Neural progenitor cell (in vitro differentiated cells): ENCODE measurements at regions not wholly inside any gene's neighbourhood (a gene's known extent, or its start where the extent isn't known, plus 50 kb on each side); places are given as distances from the start of the nearest gene placed in this dataset.

ENCODE experiments used
- EZH2 ChIP-seq: fragments of 200-600 bp; sonication (generic); IDR thresholded peaks from 2 replicates; pipeline ENCODE4 v1.6.1; 2017; ENCODE audit warnings: antibody characterized with exemption, mild to moderate bottlenecking, moderate library complexity
- EZH2phosphoT487 ChIP-seq: fragments of 200-600 bp; sonication (generic); IDR thresholded peaks from 2 replicates; pipeline ENCODE4 v1.6.1; 2017; ENCODE audit warnings: antibody characterized with exemption
- TF ChIP-seq, protein P1 (sequence below): fragments of 200-600 bp; sonication (generic); IDR thresholded peaks from 2 replicates; pipeline ENCODE4 v1.5.1; 2017; ENCODE audit warnings: antibody characterized with exemption, mild to moderate bottlenecking

- TF ChIP-seq, protein P1, sequence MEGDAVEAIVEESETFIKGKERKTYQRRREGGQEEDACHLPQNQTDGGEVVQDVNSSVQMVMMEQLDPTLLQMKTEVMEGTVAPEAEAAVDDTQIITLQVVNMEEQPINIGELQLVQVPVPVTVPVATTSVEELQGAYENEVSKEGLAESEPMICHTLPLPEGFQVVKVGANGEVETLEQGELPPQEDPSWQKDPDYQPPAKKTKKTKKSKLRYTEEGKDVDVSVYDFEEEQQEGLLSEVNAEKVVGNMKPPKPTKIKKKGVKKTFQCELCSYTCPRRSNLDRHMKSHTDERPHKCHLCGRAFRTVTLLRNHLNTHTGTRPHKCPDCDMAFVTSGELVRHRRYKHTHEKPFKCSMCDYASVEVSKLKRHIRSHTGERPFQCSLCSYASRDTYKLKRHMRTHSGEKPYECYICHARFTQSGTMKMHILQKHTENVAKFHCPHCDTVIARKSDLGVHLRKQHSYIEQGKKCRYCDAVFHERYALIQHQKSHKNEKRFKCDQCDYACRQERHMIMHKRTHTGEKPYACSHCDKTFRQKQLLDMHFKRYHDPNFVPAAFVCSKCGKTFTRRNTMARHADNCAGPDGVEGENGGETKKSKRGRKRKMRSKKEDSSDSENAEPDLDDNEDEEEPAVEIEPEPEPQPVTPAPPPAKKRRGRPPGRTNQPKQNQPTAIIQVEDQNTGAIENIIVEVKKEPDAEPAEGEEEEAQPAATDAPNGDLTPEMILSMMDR: no peak
- TF ChIP-seq EZH2 (no peak), EZH2phosphoT487 (no peak)
These were observed 77.2 kb downstream of the KATNIP start for GRCh38 chr16:27627136-27627535.
